Mesothelial cell of epicardium (in vitro differentiated cells): ENCODE measurements at regions not wholly inside any gene's neighbourhood (a gene's known extent, or its start where the extent isn't known, plus 50 kb on each side); places are given as distances from the start of the nearest gene placed in this dataset.
A peak's percentile ranks its signal among the peaks of the same experiment; 100 is the strongest.

Source experiments
- DNase-seq, 2 experiments: peaks; one replicate each; pipeline ENCODE4 v3.0.0; 2021; ENCODE audit warnings: low spot score in 2 of 2; ENCODE audit not compliant: unreplicated experiment in 2 of 2
- H3K27ac Mint-ChIP-seq: 2 replicates; pipeline ENCODE4 v1.8.0; 2021; ENCODE audit warnings: mixed read lengths
- H3K27me3 Mint-ChIP-seq: 2 replicates; pipeline ENCODE4 v1.8.0; 2021; ENCODE audit warnings: low read depth, mixed read lengths
- H3K36me3 Mint-ChIP-seq: 2 replicates; pipeline ENCODE4 v1.8.0; 2021; ENCODE audit warnings: mixed read lengths
- H3K4me1 Mint-ChIP-seq: 2 replicates; pipeline ENCODE4 v1.8.0; 2021; ENCODE audit warnings: mixed read lengths
- H3K4me3 Mint-ChIP-seq: 2 replicates; pipeline ENCODE4 v1.8.0; 2021; ENCODE audit warnings: mild to moderate bottlenecking, moderate library complexity, mixed read lengths
- H3K9me3 Mint-ChIP-seq: 2 replicates; pipeline ENCODE4 v1.8.0; 2021; ENCODE audit warnings: mixed read lengths
- TF ChIP-seq, protein P1 (sequence below): fragments of 200-600 bp; sonication (generic); IDR thresholded peaks from one replicate; pipeline ENCODE4 v1.5.0; 2021; ENCODE audit warnings: antibody characterized with exemption; ENCODE audit not compliant: unreplicated experiment

DNA sequence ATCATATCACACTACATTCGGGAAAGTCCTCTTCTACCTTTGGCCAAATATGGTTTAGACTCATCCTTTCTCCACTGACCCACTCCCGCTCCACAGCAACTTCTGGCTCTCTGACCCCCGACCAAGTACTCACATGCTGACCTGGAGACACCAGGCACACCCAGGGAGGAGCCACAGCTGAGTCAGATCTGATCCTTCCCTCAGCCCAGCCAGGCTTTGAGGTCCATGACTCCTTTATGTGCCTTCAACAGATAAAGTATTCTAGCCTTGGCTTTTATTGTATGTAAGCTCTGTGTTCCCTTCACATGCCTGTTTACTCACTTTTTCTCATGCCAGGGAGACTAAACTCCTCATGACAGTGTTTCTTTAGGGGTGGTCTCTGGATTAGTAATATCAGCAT is 166.9 kb upstream of the UMPS start:
- Mint-ChIP-seq H3K4me3 (no peak overlapping the region), H3K9me3 (no peaks in the 10 kb centered on the region), H3K27ac (no peak overlapping the region), H3K4me1 (peaks cover 62% of the 10 kb centered on the region), H3K27me3 (no peaks in the 10 kb centered on the region), H3K36me3 (no peaks in the 10 kb centered on the region)
- DNase-seq: no peak
- TF ChIP-seq, protein P1, sequence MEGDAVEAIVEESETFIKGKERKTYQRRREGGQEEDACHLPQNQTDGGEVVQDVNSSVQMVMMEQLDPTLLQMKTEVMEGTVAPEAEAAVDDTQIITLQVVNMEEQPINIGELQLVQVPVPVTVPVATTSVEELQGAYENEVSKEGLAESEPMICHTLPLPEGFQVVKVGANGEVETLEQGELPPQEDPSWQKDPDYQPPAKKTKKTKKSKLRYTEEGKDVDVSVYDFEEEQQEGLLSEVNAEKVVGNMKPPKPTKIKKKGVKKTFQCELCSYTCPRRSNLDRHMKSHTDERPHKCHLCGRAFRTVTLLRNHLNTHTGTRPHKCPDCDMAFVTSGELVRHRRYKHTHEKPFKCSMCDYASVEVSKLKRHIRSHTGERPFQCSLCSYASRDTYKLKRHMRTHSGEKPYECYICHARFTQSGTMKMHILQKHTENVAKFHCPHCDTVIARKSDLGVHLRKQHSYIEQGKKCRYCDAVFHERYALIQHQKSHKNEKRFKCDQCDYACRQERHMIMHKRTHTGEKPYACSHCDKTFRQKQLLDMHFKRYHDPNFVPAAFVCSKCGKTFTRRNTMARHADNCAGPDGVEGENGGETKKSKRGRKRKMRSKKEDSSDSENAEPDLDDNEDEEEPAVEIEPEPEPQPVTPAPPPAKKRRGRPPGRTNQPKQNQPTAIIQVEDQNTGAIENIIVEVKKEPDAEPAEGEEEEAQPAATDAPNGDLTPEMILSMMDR: no peak

GRCh38 chr3:124565013-124565412 is 165.2 kb upstream of the UMPS start:
- Mint-ChIP-seq H3K9me3 (no peaks in the 10 kb centered on the region), H3K27ac (no peak overlapping the region), H3K4me3 (no peak overlapping the region), H3K36me3 (no peaks in the 10 kb centered on the region), H3K27me3 (no peaks in the 10 kb centered on the region), H3K4me1 (peaks cover 46% of the 10 kb centered on the region)
- TF ChIP-seq, protein P1: peak; percentile 87
- DNase-seq: peak; percentile 39 to 77

DNA sequence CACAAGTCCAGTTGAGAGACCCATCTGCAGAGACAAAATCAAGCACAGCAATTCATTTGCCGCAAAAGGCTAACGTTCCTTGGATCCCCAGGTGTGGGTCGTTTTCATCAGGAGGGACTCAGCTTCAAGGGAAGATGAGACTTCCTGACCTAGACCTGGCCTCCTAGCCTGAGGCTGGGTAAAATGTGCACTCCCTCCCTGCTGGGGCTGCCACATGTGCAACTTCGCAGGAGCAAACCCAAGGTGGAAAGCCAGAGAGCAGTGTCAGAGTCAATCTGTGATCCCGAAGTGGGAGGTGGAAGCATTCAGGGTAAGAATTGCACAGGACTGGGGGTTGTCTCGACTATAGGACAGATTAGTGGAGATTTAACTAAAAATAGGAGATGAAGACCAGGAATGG is 164.7 kb upstream of the UMPS start:
- TF ChIP-seq, protein P1: no peak
- DNase-seq: no peak
- H3K27me3 Mint-ChIP-seq: no peaks in the 10 kb centered on the region
- H3K27ac Mint-ChIP-seq: no peak overlapping the region
- H3K4me3 Mint-ChIP-seq: no peak overlapping the region
- H3K9me3 Mint-ChIP-seq: no peaks in the 10 kb centered on the region
- peaks cover 40% of the 10 kb centered on the region for H3K4me1 Mint-ChIP-seq
- no peaks in the 10 kb centered on the region for H3K36me3 Mint-ChIP-seq

GRCh38 chr3:124566701-124567100 is 163.6 kb upstream of the UMPS start:
- H3K9me3 Mint-ChIP-seq: no peaks in the 10 kb centered on the region
- TF ChIP-seq, protein P1: no peak
- H3K27ac Mint-ChIP-seq: no peak overlapping the region
- no peaks in the 10 kb centered on the region for H3K27me3 Mint-ChIP-seq
- no peaks in the 10 kb centered on the region for H3K36me3 Mint-ChIP-seq
- H3K4me3 Mint-ChIP-seq: no peak overlapping the region
- DNase-seq: no peak
- peaks cover 29% of the 10 kb centered on the region for H3K4me1 Mint-ChIP-seq

DNA sequence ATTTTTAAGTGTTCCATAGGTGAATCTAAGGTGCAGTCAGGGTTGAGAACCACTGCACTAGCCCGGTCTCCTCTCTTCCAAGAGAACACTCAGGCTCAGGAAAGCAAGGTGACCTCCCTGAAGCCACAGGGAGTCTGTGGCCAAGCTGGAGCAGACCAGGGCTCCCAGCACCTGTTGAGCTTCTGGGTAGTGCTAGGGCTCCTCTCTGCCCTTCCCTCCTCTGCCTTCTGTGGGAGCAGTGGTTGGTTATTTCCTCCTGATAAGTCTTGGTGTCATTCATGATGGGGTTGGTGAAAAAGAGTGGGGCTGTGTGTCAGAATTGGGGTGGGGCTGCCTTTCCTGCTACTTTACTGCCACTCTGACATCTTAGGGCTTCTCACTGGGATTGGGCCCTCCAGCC is 163.1 kb upstream of the UMPS start:
- TF ChIP-seq, protein P1: no peak

DNA sequence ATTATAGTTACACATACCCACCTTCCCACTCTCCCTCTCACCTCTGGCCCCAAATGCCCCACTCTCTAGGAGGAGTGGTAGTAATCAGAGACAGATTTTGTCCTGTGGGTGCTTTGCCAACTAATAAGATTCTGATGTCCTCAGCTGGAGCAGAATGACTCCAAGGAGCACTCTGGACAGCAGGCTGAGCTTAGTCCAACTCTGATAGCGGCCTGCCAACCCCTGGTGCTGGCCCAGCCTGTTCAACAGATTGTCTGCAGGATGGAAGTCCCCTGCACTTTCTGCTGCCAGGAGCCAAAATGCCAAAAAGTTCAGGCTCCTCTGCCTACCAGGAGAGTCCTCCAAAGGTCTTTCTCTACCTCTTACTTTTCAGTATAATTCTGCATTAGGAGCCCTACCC is 160.5 kb upstream of the UMPS start:
- H3K9me3 Mint-ChIP-seq: no peaks in the 10 kb centered on the region
- H3K36me3 Mint-ChIP-seq: no peaks in the 10 kb centered on the region
- H3K27ac Mint-ChIP-seq: no peak overlapping the region
- H3K4me1 Mint-ChIP-seq: peaks cover 26% of the 10 kb centered on the region
- no peak overlapping the region for H3K4me3 Mint-ChIP-seq
- no peak for DNase-seq
- TF ChIP-seq, protein P1: no peak
- H3K27me3 Mint-ChIP-seq: no peaks in the 10 kb centered on the region

More for the DNA sequence above, 163.1 kb upstream of the UMPS start:
- Mint-ChIP-seq H3K36me3 (no peaks in the 10 kb centered on the region), H3K4me1 (peaks cover 24% of the 10 kb centered on the region), H3K27me3 (no peaks in the 10 kb centered on the region), H3K9me3 (no peaks in the 10 kb centered on the region), H3K27ac (no peak overlapping the region), H3K4me3 (no peak overlapping the region)
- no peak for DNase-seq
